Panc1 (cell line): ENCODE measurements at regions not wholly inside any gene's neighbourhood (a gene's known extent, or its start where the extent isn't known, plus 50 kb on each side); places are given as distances from the start of the nearest gene placed in this dataset.

Experiments
- ATAC-seq: fragments of 200-7000 bp; cut with Tn5 transposase; 2 replicates; pipeline ENCODE4 v1.9.1; 2020; ENCODE audit warnings: mild to moderate bottlenecking, moderate library complexity
- BruUV-seq: library from RNA; stranded (reverse); fragments of 400-500 nt; replicated peaks from 2 replicates; lab custom pipeline; 2021; lab: Mats Ljungman, UMichigan
- CTCF ChIA-PET: fragments of 300-600 bp; sonication (Branson Sonifier 250); formaldehyde crosslinking; loops from one replicate; lab custom pipeline; 2022; ENCODE audit warnings: antibody characterized with exemption; lab: Charles Lee
- POLR2A ChIA-PET: fragments of 300-600 bp; sonication (Branson Sonifier 250); formaldehyde crosslinking; loops from one replicate; lab custom pipeline; 2022; ENCODE audit warnings: antibody characterized with exemption; lab: Charles Lee
- DNase-seq: peaks from one replicate; pipeline ENCODE4 v3.0.0-alpha.2; 2010; ENCODE audit warnings: low read depth, low spot score
- H3K27ac ChIP-seq: 2 replicates; pipeline ENCODE4 v1.5.1; 2011; ENCODE audit warnings: mild to moderate bottlenecking, low read length, inconsistent platforms
- H3K27me3 ChIP-seq: fragments of 200-500 bp; sonication (Bioruptor generic); 2 replicates; pipeline ENCODE4 v1.6.0; 2014; ENCODE audit warnings: low read length, inconsistent platforms; ENCODE audit not compliant: control insufficient read depth, insufficient read depth
- H3K36me3 ChIP-seq: fragments of 200-500 bp; sonication (Bioruptor generic); 2 replicates; pipeline ENCODE4 v1.5.1; 2014; ENCODE audit warnings: inconsistent platforms, mild to moderate bottlenecking, low read length, moderate library complexity; ENCODE audit not compliant: control insufficient read depth, insufficient read depth
- H3K4me1 ChIP-seq: 2 replicates; pipeline ENCODE4 v1.5.1; 2011; ENCODE audit warnings: inconsistent platforms, mild to moderate bottlenecking, low read length, moderate library complexity; ENCODE audit not compliant: control insufficient read depth, insufficient read depth
- H3K4me3 ChIP-seq, 2 experiments: 2 replicates each; pipeline ENCODE4 v1.5.1; 2011 to 2012; ENCODE audit warnings: low read depth in 2 of 2, low read length in 2 of 2, mild to moderate bottlenecking in 2 of 2, inconsistent platforms in 1 of 2, moderate library complexity in 1 of 2
- H3K9me3 ChIP-seq: fragments of 200-500 bp; sonication (Bioruptor generic); 2 replicates; pipeline ENCODE4 v1.5.1; 2014; ENCODE audit warnings: low read depth, mild to moderate bottlenecking, inconsistent platforms, low read length, moderate library complexity; ENCODE audit not compliant: control insufficient read depth, insufficient read depth
- CTCF ChIP-seq: fragments of 450-650 bp; IDR thresholded peaks from 2 replicates; pipeline ENCODE4 v1.5.1; 2017; ENCODE audit warnings: mild to moderate bottlenecking
- POLR2AphosphoS5 ChIP-seq: IDR thresholded peaks from 2 replicates; pipeline ENCODE4 v1.6.1; 2012; ENCODE audit warnings: mild to moderate bottlenecking, low read depth, low read length, moderate library complexity
- SIN3A ChIP-seq: IDR thresholded peaks from 2 replicates; pipeline ENCODE4 v1.6.1; 2012; ENCODE audit warnings: low read depth, mild to moderate bottlenecking, low read length, moderate library complexity, borderline replicate concordance; ENCODE audit not compliant: insufficient read depth
- TCF7L2 ChIP-seq: IDR thresholded peaks from 2 replicates; pipeline ENCODE4 v1.6.1; 2011; ENCODE audit warnings: mild to moderate bottlenecking, low read depth, low read length, inconsistent platforms
- in situ Hi-C: cut with HindIII; loops from 2 replicates; pipeline ENCODE4 v1.10.0; 2016; ENCODE audit warnings: low sequenced_read_pairs, low pct_unique_long_range_greater_than_20kb
- intact Hi-C: fragments of 100-400 bp; cut with micrococcal nuclease; formaldehyde crosslinking; loops from one replicate; pipeline ENCODE4 v1.10.0; 2022; ENCODE audit not compliant: unreplicated experiment
- TF ChIP-seq, protein P1 (sequence below), 2 experiments: IDR thresholded peaks; 2 replicates each; pipeline ENCODE4 v1.6.1; 2011 to 2012; ENCODE audit warnings: low read depth in 2 of 2, control low read depth in 1 of 2, low read length in 1 of 2, mild to moderate bottlenecking in 1 of 2, moderate library complexity in 1 of 2; ENCODE audit not compliant: insufficient read depth in 1 of 2

GRCh38 chr1:30197639-30198450 is 525.5 kb downstream of the MATN1 start:
- no peak overlapping the region for H3K27ac ChIP-seq
- CTCF ChIA-PET = no interaction called here
- in situ Hi-C loops (no loop called here), intact Hi-C loops (no loop called here)
- no peak for ATAC-seq
- no peaks in the 10 kb centered on the region; the same call in 1 of the 2 replicates for H3K9me3 ChIP-seq
- POLR2A ChIA-PET = no interaction called here
- DNase-seq = no peak
- H3K4me3 ChIP-seq = no peak overlapping the region
- H3K36me3 ChIP-seq = no peaks in the 10 kb centered on the region
- H3K27me3 ChIP-seq = peaks cover 3% of the 10 kb centered on the region; the same call in 1 of the 2 replicates
- BruUV-seq = no TSS peak
- TF ChIP-seq, protein P1, sequence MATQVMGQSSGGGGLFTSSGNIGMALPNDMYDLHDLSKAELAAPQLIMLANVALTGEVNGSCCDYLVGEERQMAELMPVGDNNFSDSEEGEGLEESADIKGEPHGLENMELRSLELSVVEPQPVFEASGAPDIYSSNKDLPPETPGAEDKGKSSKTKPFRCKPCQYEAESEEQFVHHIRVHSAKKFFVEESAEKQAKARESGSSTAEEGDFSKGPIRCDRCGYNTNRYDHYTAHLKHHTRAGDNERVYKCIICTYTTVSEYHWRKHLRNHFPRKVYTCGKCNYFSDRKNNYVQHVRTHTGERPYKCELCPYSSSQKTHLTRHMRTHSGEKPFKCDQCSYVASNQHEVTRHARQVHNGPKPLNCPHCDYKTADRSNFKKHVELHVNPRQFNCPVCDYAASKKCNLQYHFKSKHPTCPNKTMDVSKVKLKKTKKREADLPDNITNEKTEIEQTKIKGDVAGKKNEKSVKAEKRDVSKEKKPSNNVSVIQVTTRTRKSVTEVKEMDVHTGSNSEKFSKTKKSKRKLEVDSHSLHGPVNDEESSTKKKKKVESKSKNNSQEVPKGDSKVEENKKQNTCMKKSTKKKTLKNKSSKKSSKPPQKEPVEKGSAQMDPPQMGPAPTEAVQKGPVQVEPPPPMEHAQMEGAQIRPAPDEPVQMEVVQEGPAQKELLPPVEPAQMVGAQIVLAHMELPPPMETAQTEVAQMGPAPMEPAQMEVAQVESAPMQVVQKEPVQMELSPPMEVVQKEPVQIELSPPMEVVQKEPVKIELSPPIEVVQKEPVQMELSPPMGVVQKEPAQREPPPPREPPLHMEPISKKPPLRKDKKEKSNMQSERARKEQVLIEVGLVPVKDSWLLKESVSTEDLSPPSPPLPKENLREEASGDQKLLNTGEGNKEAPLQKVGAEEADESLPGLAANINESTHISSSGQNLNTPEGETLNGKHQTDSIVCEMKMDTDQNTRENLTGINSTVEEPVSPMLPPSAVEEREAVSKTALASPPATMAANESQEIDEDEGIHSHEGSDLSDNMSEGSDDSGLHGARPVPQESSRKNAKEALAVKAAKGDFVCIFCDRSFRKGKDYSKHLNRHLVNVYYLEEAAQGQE (IDR thresholded peaks at IDR 0.05; ENCODE audit: insufficient read depth in 1 of 2, low read depth in 2 of 2, low read length in 1 of 2) = no peak
- TF ChIP-seq POLR2AphosphoS5 (no peak), SIN3A (no peak), CTCF (no peak), TCF7L2 (no peak)
- no peaks in the 10 kb centered on the region for H3K4me1 ChIP-seq

DNA sequence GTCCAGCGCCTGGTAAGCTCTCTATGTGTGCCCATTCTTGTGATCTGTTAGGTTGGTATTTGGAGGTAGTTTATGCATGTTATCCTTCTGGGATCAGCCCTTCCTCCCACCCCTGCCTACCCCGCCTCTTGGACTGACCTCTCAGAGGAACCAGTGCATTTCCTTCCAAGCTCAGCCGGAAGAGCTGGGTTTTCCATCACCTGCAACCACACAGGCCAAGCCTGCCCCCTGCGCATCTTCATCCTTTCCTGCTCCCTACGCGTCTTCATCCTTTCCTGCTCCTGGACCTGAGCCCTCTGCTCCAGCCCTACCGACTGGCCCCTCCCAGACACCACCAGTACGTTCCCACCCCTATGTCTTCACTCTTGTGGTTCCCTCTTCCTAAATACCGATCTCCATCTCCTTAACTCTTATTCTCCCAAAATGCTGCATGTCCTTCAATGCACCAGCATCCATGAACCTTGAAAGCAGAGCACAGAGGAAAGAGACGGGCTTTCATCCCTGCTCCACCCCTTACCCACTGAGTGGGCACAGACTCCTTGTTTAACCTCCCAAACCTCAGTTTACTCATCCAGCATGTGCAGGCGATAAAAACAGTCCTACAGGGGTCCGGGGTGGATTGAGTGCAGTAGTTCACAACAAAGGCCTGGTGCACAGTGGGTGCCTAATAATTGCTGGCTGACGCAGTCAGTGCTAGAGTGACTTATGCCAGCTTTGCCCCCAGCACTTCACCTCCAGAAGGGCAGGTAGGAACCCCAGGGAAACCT is 526.3 kb downstream of the MATN1 start:
- H3K27me3 ChIP-seq = peaks cover 3% of the 10 kb centered on the region; the same call in 1 of the 2 replicates
- no peak for ATAC-seq
- no TSS peak for BruUV-seq
- ChIA-PET POLR2A (no interaction called here), CTCF (no interaction called here)
- in situ Hi-C loops (no loop called here), intact Hi-C loops (no loop called here)
- no peaks in the 10 kb centered on the region for H3K4me1 ChIP-seq
- H3K4me3 ChIP-seq = no peak overlapping the region
- H3K27ac ChIP-seq = no peak overlapping the region
- TF ChIP-seq CTCF = no peak
- TF ChIP-seq TCF7L2 = no peak
- TF ChIP-seq SIN3A = no peak
- TF ChIP-seq, protein P1 (IDR thresholded peaks at IDR 0.05; ENCODE audit: insufficient read depth in 1 of 2, low read depth in 2 of 2, low read length in 1 of 2) = no peak
- no peak for TF ChIP-seq POLR2AphosphoS5
- no peaks in the 10 kb centered on the region for H3K36me3 ChIP-seq
- no peaks in the 10 kb centered on the region; the same call in 1 of the 2 replicates for H3K9me3 ChIP-seq
- DNase-seq = no peak
